ENCODE measurements at regions not wholly inside any gene's neighbourhood (a gene's known extent, or its start where the extent isn't known, plus 50 kb on each side); places are given as distances from the start of the nearest gene placed in this dataset.

DNA sequence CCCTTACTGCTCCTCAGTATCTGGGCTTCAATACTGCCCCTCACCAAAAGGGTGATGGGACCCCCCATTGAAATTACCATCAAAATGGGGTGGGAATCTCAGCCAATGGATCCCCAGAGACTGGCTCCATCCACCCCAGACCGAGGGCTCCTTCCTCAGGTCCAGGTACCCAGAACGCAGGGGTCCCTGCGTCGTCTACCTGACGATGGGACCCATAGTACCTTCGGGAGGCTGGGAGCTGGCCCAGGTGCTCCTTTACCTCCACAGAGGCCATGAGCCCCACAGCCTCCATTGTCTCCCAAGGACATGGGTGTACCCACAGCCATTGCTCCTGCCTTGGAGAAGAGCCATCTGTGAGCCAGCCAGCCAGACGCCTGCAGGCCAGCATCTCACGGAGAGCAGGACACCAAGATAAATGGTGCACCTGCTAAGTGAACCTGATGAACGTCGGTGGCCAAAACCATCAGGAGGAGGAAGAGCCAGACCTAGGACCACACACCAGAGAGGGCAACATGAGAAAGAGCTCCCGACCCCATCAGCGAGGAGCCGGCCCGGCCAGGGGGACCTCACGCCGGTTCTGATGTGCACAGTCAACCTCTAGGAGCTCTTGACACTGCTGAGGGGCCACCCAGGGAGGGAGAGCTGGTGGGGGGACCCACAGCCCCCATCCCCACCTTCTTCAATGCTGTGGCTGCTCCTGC is 156.8 kb upstream of the SOX1 start:
- DNase-seq (ENCODE audit: low spot score): no peak

- no peak for DNase-seq (ENCODE audit: low spot score)
Observed at GRCh38 chr13:111911121-111911720, 155.7 kb upstream of the SOX1 start.

DNA sequence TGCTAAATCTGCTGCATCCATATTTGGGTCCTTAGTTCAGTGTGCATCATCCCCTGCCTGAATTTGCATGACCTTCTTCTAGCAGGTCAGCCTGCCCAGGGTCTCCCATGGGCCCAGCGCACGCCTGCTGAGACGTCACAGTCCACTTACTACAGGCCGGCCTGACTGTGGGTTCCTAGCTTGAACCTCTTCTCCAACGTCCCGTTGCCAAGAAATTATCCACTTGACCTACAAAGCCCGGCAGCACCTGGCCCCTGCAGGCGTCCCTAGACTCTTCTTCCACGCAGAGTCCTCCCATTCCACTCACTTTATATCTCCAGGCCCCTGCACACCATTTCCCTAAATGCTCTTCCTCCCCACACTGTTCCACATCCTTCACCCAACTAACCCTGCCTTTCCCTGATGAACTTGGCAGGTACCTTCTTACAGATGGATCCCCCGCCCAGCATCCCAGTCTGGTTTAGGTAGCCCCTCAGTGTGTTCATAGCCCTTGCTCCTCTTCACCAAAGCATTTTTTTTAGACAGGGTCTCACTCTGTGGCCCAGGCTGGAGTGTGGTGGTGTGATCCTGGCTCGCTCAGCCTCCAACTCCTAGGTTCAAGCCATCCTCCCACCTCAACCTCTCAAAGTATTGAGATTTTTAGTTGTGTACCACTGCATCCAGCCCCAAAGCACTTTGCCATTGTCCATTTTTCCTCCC is 155.0 kb upstream of the SOX1 start:
- no peak for DNase-seq (ENCODE audit: low spot score)

GRCh38 chr13:111912453-111912866 is 154.5 kb upstream of the SOX1 start:
- no peak for DNase-seq (ENCODE audit: low spot score)

DNA sequence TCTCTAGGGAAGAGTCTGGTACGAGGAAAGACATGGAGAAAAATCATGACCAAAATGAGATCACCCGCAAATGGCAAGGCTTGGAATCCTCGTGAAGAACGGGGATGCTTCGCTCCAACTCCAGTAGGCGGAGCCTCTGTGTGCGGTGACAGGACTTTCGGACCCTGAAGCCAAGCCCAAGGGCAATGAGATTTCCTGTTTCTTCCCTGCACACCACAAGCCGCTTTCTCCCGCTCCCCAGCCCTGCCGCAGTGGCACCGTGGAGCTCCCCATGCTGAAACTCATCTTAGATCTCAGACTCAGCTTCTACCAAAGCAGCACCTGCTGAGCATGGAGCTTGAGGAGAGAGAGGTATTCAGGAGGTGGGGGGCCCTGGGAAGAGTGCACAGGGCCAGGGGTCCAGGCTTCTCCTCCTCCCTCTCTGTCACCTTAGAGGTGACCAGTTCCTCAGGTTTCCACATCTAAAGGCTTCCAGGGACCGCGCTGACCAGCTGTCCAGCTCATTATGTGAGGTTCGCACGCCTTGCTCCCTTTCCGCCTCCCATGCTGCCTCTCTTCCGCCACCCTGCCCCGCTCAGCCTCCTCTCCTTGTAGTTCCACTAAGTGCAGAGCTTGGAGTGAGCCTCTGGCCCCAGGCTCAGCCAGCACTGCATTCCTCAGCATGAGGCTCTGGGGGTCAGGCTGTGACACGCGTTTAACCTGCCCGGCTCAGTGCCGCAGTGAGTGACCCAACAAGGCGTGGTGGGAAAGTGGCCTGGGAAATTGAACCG is 153.8 kb upstream of the SOX1 start:
- DNase-seq (ENCODE audit: low spot score): no peak

- no peak for DNase-seq (ENCODE audit: low spot score)
Observed at GRCh38 chr13:111913761-111914140, 153.2 kb upstream of the SOX1 start.

- DNase-seq (ENCODE audit: low spot score): no peak
Observed at GRCh38 chr13:111914241-111915103, 152.5 kb upstream of the SOX1 start.

GRCh38 chr13:111915104-111915551 is 151.8 kb upstream of the SOX1 start:
- no peak for DNase-seq (ENCODE audit: low spot score)

DNA sequence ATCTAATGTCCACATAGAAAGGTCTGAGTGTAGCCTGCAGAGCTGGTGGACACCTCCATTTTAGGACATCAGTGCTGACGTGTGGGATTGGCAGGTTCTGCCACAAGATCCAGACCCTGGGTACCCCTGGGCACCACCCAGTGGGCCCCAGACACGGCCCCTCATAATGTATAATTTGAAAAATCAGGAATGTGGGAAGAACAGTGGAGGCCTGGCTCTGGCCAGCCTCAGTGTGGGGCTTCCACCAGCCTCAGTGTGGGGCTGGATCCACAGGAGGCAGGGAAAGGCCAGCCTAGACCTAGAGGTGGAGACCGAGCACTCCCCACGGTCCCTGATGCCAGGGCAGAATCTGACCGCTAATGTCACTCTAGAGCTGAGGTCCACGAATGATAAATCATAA is 150.7 kb upstream of the SOX1 start:
- no peak for DNase-seq (ENCODE audit: low spot score)

- DNase-seq (ENCODE audit: low spot score): no peak
Observed at GRCh38 chr13:111917086-111917485, 149.9 kb upstream of the SOX1 start.

DNA sequence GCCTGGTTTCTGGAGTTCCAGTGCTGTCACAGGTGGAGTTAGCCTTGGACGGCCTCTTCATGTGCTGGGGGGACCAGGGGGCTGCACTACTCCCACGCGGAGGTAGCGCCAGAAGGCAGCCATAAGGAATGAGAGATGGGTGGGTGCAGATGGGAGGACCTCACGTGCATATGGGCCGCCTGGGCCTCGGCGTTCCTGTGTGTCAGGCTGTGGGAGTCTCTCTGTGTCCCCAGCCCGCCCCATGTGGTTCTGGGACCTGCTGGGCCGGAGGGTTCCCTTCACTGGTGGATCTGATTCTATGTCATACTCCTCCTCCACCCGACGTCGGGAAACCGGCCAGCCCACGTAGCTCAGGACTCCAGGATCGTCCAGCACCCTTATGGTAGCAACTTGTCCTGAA is 149.0 kb upstream of the SOX1 start:
- no peak for DNase-seq (ENCODE audit: low spot score)

GRCh38 chr13:111919286-111919685 is 147.7 kb upstream of the SOX1 start:
- DNase-seq (ENCODE audit: low spot score): no peak

- DNase-seq (ENCODE audit: low spot score): no peak
Observed at GRCh38 chr13:111919849-111920248, 147.1 kb upstream of the SOX1 start.

GRCh38 chr13:111920306-111920931 is 146.5 kb upstream of the SOX1 start:
- no peak for DNase-seq (ENCODE audit: low spot score)

- DNase-seq (ENCODE audit: low spot score): no peak
Observed at GRCh38 chr13:111920932-111921705, 145.8 kb upstream of the SOX1 start.

DNA sequence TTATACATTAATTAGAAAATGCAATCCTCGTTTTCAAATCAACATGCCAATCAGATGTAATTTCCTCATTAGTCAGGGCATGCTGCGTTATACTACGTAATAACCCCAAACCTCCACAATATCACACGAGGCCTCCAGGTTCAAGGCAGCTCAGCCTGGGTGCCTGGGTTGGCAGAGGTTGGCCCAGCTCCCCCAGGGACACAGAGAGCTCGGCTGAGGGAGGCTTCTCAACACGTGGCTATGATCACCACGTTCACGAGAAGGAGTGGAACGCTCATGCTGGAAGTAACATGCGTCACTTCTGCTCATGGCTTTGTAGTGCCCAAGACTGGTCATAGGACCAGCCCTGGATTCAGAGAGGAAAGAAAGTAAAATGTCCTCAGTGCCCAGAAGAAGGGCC is 144.9 kb upstream of the SOX1 start:
- DNase-seq (ENCODE audit: low spot score): no peak

GRCh38 chr13:111923439-111923838 is 143.5 kb upstream of the SOX1 start:
- no peak for DNase-seq (ENCODE audit: low spot score)

- DNase-seq (ENCODE audit: low spot score): no peak
Observed at GRCh38 chr13:111923991-111924677, 142.8 kb upstream of the SOX1 start.

DNA sequence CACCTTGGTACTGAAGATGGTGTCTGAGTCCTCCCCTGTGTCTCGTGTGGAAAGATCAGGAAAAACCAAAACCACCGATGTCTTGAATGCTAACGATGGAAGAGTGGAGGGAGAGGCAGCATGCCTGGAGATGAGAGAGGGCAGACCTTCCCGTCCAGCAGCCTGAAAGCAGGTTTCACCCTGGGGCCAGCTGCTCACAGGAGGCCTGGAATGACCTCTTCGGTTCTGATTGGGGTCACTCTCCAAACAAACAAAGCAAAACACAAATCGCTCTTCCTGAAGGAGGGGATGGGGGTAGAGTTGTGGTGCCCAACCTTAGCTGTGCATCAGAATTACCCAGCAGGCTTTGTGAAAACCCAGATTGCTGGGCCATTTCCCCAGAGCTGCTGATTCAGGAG is 142.3 kb upstream of the SOX1 start:
- no peak for DNase-seq (ENCODE audit: low spot score)
